Islet precursor cell (in vitro differentiated cells): ENCODE measurements at regions not wholly inside any gene's neighbourhood (a gene's known extent, or its start where the extent isn't known, plus 50 kb on each side); places are given as distances from the start of the nearest gene placed in this dataset.

Experiments
- DNase-seq: peaks from one replicate; pipeline ENCODE4 v3.0.0-alpha.2; 2018

DNA sequence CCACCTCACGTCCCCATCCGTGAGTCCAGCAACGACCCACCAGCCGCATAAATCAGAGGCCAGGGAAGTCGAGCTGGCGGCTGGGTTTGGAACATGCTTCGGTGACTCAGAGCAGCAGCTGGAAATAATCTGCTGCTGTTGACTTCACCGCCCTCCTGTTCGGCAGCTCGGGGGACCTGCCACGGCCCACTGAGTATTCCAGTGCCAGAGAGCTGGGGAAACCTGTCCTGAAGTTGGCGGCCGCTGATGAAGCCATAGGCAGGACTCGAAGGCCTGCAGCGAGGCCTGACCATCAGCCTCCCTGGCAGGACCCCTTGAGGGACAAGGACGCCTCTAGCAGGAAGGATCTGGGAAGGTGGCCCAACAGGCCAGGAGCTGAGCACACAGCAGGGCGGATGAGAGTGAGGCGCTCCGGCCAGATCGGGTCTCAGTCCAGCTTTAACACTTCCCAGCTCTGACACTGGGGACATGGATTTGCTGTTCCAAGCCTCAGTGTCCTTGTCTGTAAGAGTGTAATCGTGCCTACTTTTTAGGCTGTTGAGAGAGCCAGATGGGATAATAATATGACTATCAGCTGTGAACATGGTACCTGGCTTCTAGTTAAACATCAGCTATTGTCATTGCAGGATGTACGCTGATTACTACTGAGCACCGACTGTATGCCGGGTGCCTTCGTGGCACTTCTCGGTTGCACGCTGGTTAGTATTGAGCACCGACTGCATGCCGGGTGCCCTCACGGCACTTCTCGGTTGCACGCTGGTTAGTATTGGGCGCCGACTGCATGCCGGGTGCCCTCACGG, 50.4 kb upstream of the CIBAR2 start:
- peak; percentile 81 for DNase-seq

DNA sequence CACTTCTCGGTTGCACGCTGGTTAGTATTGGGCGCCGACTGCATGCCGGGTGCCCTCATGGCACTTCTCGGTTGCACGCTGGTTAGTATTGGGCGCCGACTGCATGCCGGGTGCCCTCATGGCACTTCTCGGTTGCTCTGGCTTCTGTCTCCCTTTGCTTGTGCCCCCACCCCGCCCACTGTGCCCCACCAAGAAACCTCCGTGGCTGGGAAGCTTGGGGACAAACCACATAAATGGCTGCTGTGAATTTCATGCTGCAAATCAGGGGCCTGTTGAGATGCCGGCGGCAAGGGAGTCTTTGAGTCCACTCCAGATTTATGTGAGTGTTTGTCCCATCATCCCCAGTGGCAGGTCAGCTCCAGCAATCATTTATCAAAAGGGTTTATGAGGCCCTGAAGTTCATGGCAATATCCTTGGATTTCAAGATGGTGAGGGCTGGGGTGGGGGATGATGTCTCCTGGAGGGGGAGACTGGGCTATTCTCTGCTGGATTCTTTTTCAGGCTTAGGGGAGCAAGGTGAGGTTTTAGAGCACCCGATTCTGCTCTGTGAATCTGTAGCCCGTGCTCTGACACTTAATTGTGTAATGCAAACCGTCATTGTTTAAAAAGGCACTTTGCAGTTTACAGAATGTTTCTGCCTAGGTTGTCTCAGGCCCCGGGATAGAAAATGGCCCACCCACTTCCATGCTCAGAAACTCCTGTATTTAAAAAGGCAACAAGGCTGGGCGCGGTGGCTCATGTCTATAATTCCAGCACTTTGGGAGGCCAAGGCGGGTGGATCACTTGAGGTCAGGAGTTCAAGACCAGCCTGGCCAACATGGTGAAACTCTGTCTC, 51.2 kb upstream of the CIBAR2 start:
- DNase-seq = no peak

DNA sequence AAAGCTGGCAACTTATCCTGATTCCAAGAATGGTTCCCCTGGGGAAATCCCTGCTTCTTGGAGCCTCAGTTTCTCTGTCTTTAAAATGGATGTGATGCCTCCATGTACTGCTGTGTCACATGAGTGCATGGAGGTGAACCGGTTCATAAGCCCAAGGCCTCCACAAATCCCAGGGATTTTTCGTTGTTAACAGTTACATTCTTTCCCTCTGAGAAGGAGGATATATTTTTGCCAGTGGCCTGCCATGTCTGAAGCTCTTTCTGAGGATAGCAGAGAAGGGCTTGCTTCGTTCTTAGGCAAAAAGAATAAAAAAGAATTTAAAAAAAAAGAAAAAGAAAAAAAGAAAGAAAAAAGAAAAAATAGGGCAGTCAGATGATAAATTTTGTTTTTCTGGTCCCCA, 52.2 kb upstream of the CIBAR2 start:
- DNase-seq = no peak

DNA sequence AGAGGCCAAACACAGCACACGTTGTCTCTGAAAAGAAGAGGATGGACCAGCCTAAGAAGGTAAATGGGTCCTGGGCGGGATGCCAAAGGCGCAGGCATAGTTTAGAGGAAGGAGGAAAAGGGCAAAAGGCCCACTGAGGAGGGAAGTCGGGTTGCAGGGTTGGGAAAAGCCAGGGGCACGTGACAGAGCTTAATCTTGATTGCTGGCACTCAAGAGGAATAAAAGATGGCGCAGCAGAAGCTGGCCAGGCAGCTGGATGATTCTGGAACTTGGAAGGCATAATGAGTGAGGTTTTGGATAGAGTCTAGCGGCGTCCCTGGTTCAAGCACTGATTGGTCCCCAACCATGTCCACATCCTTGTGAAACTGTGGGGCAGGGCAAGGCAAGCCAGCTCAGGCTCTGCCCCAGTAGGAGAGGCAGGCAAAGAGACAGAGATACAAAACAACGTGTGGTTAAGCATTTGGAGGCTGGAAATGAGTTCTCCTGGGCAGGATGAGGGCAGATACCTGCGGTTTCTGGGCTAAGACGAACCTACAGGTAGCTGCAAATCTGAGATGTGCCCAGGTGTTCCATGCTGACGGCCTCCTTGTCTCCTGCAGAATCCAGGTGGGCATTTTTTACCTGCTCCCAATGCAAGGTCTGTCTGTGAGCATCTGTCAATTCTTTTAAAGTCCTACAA, 52.7 kb upstream of the CIBAR2 start:
- DNase-seq = no peak

DNA sequence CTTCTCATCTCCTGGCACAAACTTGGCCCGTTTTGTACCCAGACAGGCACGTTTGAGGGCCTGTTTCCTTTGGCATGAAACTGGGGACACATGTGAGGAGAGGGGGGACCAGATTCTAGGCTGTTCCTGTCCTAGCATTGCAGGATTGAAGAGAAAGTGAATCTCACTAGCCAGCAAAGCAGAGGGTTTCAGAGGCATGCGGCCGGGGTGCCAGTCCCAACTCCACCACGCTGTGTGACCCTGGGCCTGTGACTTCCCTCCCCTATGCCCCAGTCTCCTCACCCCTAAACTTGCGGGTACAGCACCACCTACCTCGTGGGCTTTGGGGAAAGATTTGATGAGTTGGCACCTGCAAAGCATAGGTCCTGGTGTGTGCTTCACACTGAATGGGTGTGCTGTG, 53.5 kb upstream of the CIBAR2 start:
- no peak for DNase-seq

DNA sequence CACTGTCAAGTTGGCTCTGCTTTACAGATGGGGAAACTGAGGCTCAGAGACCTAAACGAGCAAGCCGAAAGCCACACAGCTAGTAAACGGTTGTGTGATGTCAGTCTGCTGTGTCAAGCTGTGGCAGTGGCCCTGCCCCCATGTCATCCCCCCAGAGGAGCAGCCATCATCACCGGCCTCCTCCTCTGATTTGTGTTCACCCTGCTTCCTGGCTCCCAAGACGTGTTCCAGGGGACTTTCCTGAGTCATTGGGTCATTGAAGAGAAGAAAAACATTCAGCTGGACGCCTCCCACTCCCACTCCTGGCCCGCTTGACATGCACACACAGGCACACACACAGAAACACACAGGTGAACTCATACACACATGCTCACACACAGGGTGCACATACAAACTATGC, 54.0 kb upstream of the CIBAR2 start:
- no peak for DNase-seq

DNA sequence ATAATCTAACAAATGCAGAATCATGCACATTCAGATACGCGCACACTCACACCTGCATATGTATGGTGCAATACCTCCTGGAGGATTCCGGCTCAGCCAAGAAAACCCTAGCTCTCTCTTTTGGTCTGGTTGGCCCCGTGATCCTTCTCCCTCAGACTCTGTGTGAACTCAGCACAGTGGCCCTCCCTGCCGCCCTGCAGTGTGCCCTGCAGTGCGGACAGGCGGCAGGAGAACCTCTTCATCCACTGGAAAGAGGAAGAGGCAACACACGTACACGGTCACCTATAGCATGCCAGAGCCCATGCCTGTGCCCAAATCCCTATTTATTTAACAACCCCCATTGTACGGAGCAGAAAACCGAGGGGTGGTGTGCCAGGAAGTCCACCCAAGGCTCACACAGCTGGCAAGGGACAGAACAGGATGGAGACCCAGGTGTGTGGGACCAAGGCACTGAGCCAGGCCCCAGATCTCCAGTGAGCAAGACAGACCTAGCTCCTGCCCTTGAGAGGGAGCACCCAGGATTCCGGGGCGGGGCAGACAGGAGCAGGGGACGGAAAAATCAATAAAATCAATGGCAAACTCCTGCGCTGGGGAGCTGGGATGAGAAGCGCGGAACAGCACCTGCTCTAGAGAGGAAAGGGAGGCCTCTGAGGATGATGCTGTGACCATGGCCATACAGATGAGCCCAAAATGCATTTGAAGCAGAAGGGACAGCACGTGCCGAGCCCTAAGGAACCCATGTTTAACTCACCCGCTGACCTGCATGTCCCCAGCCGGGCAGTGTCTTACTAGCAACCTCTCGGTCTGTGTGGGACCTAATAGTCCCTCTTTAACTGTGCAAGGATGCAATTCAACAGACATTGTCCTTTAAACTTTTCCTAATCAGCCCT, 54.7 kb upstream of the CIBAR2 start:
- no peak for DNase-seq

DNA sequence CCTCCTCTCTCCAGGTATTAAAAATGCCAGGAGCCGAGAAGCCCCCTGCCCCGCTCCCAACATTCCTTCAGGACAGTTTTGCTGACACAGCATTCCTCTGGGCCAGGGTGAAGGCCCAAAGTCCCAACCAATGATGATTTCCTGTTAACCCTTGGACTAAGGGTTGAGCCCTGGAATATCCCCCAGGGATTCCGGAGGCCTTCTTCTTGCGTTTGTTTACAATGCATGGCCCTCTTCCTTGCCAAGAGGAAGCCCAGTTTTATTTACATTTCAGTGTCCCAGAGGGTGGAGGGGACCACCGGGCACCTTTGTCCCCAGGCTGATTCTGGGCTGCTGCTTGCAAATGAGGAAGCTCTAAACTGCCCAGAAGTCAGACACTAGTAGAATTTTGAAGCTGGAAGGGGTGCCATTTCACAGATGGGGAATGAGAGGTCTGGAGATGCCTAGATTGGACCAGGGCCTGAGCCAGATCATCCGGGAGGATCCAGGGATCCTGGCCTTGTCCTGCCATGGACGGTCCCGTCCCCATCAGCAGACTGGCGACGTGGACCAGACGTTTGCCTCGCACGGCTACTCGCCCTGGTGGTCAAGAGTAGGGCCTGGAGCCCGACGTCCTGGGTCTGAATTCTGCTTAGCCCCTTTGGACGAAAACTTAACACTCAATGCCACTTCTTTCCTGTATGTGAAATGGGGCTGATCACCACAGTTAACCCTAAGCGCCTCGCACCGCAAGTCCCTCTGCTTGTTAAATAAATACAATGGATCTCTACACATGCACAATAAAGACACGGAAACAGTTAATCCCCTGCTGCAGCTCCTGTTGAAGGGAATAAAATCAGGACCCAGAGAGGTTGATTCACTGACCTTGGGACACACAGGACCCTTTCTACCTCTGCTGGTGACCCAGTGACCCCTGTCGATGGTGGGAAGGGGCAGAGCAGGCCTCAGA, 55.6 kb upstream of the CIBAR2 start:
- DNase-seq = no peak

DNA sequence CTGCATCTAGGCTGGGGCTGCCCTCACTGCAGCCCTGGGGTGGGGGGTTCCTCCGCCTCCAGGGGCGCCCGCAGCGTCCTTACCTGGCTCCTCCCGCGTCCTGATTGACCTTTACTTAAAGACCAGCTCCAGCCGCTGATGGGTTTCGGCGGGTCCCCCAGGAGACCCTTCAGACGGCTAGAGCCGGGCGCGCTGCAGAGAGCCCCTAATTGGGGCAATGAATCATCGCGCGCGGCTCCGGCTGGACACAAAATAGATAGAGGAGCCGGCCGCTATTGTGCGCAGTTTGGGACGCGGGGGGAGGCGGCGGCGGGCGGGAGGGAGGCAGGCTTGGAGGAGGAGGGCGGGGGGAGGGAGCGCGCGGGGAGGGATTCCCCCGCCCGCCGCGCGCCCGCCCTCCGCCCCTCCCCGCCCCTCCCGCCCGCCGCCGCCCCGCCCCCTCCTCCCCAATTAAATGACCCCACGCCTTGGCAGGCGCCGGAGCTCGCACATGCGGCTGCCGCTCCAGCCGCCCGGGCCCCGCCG, 56.5 kb upstream of the CIBAR2 start:
- peak; percentile 84 for DNase-seq

DNA sequence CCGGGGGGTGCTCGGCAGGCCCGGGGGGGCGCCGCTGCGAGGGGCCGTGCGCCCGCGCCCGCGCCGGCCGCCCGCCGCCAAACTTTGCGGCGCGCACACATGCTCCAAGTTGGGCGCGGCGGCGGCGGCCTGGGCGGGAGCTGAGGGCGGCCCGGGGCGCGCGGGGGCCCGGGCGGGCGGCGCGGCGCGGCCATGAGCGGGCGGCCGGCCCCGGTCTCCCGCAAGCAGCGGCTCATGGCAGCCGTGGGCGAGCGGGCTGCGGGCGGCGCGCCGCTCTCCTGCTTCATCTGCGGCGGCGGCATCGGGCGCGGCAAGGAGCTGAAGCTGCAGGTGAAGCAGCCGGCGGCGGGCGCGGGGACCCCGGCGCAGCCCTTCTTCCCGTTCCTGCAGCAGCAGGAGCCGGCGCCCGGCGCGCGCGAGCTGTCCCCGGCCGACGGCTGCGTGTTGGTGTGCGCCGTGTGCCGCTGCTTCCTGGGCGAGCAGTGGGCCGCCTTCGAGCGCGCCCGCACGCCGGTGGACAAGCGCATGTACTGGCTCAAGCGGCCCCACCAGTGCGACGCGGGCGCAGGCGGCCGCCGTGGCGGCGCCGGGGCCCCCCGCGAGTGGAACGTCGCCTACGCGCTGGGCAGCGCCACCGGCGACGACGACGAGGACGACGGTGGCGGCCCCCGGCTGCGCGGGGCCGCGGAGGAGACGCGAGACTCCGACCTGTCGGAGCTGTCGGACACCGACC, 57.2 kb upstream of the CIBAR2 start:
- DNase-seq = no peak

DNA sequence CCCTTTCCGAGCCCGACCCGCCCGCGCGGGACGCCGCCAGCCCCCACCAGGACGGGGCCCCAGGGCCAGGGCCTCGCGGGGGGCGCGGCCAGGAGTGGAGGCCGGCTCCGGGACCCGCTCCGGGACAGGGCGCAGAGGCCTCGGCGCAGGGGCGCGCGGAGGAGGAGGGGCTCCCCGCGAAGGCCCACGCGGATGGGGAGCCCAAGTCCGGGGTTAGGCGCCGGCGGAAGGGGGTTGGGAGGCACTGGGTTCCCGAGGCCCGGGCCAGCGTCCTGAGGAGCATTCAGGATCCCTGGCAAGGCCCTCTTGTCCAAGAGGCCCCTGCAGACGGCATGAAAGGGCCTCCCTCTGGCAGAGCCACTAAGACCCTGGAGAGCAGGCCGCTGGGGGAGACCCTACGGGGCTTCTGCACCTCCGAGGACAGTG, 57.8 kb upstream of the CIBAR2 start:
- DNase-seq = peak; percentile 49

DNA sequence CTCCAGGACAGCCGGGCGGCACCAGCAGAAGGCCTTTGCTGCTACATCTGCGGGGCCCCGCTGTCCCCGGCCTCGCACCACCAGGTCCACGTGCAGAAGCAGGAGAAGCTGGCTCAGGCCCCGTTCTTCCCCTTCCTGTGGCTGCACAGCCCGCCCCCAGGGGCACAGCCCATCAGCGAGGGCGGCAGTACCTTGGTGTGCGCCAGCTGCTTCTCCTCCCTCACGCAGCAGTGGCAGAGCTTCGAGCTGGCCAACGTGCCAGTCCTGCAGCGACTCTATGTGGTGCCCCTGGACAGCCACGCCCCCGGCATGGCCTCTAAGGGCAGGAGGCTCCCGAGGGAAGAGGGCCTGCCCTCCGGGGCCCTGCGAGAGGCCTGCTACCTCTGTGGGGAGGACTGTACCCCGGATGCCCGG, 58.3 kb upstream of the CIBAR2 start:
- DNase-seq = no peak

DNA sequence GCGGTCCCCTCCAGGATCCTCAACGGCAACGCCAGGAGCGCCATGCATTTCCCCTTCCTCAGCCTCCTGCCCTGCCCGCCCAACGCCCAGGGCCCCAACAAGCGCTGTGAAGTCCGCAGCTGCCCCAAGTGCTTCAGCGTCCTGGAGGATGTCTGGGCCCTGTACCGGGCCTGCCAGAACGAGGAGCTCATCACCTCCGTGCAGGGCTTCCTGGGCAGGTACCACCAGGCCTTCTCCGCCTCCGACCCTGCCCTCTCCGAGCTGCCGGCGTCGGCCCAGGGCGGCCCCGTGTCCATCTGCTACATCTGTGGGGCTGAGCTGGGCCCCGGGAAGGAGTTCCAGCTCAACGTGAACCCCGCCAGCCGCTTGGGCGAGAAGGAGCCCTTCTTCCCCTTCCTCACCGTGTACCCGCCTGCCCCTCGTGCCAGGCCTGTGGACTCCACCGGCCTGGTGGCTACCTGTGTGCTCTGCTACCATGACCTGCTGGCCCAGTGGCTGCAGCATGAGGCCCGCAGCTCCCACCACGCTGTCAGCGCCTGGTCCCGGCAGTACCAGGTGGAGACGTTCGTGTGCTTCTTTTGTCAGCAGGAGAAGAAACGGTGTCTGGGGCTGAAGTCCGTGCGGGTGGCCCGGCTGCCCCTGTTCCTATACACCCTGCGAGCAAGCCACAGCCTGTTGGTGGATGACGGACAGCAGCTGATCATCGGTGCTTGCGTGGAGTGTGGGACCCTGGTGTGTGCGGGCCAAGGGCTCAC, 58.9 kb upstream of the CIBAR2 start:
- DNase-seq = no peak

DNA sequence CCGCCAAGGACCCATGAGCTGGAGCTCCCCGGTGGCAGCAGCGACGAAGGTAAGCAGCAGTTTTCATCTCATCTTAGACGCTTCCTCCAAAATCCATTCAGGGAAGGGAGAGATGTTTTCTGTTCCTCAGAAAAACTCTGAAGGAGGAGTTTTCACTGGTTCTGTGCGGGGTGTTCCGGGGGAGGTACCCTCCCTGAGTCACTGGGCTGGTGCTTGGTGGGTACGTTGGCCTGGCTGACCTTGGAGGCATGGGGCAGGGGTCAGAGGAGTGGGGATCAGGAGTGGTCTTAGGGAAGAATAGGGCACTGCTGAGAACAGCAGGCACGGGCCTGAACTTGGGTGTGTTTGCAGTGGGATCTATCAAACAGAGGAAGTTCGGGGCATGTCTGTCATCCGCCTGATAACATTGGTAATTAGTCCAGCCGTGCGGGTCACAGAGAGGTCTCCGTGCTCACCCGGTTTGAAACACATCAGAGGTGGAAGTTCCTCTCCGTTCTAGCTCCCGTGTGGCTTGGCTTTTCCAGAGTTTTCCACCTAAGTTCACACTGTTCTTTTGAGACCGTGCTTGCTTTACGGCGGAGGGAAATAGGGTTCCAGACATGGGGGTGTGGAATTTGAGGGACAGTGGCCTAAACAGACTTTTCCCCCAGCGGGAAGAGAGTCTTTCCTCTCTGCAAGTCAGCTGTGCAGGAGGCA, 59.6 kb upstream of the CIBAR2 start:
- DNase-seq = no peak

DNA sequence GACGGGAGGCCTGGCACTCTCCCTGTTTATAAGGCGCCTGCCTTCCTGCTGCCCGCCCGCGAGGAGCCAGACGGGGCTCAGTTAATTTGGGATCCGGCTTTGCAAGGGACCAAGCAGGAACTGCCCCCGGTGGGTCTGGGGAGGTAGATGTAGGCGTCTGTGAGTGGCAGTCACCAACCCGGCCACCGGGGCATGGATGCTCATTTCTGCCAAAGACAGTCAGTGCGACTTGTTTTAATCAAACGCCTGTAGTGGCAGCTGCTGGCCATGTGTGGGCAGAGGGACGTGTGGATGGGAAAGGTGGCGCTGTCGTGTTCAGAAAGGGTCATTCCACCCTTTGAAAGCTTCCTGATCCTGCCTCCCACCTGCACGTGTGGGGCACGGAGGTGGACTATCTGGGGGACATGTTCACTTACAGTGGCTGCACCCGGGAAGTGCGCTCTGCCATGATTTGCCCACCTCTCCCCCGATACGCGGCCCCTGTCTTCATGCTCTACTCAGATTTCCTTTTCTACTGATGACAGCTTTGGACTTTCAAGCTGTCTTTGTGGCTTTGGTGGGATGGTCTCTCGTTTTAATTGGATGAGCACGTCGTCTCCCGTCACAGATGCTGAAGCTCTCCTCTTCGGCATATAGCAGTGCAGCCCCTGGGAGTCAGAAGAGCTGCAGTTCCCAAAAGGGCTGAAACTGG, 60.3 kb upstream of the CIBAR2 start:
- peak; percentile 81 for DNase-seq

DNA sequence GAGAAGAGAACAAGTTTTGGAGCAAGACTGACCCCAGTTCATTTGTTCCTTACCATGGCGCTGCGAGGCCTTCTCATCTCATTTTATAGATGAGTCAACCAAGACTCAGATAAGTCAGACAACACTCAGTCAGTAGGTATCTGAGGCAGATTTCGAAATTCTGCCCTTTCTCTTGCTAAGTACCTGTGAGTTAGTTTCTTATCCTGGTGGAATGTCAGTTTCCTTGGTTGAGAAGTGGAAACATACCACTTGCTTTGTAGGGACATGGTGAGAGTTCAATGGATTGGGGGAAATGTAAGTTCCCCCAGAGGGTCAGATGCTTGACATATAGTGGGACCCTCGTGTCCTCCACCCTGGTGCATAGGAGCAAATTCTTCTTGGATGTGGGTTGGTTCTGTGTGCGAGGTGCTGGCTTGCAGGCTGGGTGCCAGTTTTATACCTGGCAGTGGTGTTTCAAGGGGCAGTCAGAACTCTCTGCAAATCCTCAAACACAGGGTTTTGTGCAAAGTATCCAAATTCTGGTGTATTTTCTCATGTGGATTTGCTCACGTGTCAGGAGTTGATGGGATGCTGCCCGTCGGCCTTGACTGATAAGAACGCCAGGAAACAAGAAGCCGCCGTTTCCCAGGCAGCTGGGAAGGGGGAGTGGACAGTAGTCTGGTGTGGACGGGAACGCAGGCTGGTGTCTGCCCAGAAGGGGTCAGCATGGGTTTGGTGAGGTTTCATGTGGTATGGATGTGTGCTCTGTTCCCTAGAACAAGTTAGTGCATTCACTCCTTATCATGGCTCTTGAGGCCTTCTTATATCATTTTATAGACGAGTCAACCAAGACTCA, 61.1 kb upstream of the CIBAR2 start:
- peak; percentile 88 for DNase-seq

DNA sequence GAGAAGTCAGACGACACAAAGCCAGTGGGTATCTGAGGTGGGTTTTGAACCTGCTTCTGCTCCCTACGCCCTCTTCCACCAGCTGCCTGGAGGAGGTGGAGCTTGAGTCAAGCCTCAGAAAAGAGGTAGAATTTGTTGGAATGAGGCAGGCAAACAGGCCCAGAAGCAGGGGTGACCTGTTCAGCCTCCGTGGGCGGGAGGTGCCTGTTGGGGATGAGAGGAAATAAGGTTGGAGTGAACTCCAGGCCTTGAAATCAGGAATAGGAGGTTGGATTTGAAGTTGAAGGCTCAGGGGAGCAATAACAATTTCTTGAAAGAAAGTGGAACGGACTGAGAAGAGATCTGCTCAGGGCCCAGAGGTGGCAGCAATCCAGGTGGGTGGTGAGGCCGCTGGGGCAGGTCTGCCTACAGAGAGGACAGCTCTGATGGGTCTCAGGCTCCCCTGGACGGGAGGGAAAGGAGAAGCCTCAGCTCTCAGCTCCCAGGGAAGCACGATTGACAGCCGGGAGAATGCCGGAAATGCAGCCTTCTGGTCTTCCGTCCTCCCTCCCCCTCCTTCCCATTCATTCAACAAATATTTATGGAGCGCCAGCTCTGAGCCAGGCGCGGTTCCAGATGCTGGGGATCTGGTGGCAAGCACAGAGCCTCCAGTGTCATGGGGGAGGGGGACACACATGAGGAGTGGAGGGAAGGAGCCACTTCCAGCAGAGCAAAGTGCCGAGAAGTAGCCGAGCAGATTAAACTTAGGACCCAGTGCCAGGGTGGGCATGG, 61.9 kb upstream of the CIBAR2 start:
- peak; percentile 97 for DNase-seq
